ENCODE measurements at regions not wholly inside any gene's neighbourhood (a gene's known extent, or its start where the extent isn't known, plus 50 kb on each side); places are given as distances from the start of the nearest gene placed in this dataset.

GRCh38 chr3:68070186-68070585 lies 415.8 kb upstream of the SUCLG2 start:
- H3K4me3 ChIP-seq, result no peak overlapping the region
- TF ChIP-seq, protein P1, sequence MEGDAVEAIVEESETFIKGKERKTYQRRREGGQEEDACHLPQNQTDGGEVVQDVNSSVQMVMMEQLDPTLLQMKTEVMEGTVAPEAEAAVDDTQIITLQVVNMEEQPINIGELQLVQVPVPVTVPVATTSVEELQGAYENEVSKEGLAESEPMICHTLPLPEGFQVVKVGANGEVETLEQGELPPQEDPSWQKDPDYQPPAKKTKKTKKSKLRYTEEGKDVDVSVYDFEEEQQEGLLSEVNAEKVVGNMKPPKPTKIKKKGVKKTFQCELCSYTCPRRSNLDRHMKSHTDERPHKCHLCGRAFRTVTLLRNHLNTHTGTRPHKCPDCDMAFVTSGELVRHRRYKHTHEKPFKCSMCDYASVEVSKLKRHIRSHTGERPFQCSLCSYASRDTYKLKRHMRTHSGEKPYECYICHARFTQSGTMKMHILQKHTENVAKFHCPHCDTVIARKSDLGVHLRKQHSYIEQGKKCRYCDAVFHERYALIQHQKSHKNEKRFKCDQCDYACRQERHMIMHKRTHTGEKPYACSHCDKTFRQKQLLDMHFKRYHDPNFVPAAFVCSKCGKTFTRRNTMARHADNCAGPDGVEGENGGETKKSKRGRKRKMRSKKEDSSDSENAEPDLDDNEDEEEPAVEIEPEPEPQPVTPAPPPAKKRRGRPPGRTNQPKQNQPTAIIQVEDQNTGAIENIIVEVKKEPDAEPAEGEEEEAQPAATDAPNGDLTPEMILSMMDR (IDR thresholded peaks at IDR 0.05), result no peak
- TF ChIP-seq POLR2A (IDR thresholded peaks at IDR 0.05) (no peak), EP300 (IDR thresholded peaks at IDR 0.05) (no peak)

DNA sequence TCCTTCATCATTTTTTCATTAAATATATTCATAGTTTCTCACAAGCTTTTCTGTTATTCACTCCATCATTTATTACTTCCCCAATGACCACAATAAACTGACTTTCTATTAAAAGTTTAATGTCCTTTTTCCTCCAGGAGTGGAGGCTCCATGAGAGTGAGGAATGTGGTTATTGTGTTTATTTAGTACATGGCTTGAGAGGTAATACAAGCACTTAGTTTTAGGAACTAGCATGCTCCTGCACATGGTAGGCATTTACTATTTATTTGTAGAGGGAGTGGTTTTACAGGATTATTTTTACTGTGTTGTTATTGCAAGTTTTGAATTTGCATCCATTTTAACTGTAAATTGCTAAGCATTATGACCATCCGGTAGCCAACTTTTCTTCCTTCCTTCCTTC lies 412.9 kb upstream of the SUCLG2 start:
- intact Hi-C loops (cut with DNase I), result no loop called here
- Histone ChIP-seq H3K36me3 (no peaks in the 10 kb centered on the region), H3K27me3 (no peaks in the 10 kb centered on the region), H3K27ac (no peak overlapping the region), H3K4me1 (ENCODE audit: insufficient read depth) (no peaks in the 10 kb centered on the region), H3K4me3 (no peak overlapping the region), H3K9me3 (peaks cover 0 to 5% of the 10 kb centered on the region in 2 donors)
- no peak for DNase-seq
- TF ChIP-seq EP300 (IDR thresholded peaks at IDR 0.05), result no peak
- no peak for TF ChIP-seq POLR2A (IDR thresholded peaks at IDR 0.05)
- TF ChIP-seq, protein P1 (IDR thresholded peaks at IDR 0.05), result no peak
- 86 to 98% (median 97%) methylated on average over 1 of the region's 1 CpG for whole genome bisulfite sequencing, 3 donors

More at GRCh38 chr3:68070186-68070585, 415.8 kb upstream of the SUCLG2 start:
- Histone ChIP-seq H3K36me3 (no peaks in the 10 kb centered on the region), H3K27ac (no peak overlapping the region), H3K4me1 (ENCODE audit: insufficient read depth) (no peaks in the 10 kb centered on the region), H3K9me3 (peaks cover 0 to 5% of the 10 kb centered on the region in 2 donors), H3K27me3 (no peaks in the 10 kb centered on the region)
- intact Hi-C loops (cut with DNase I), result no loop called here
- WGBS, 3 donors, result 79 to 88% (median 80%) methylated on average over 2 of the region's 2 CpGs
- no peak for DNase-seq

GRCh38 chr3:68062926-68063325 lies 408.5 kb upstream of the SUCLG2 start:
- Histone ChIP-seq H3K27me3 (no peaks in the 10 kb centered on the region), H3K27ac (no peak overlapping the region), H3K4me1 (ENCODE audit: insufficient read depth) (no peaks in the 10 kb centered on the region), H3K36me3 (no peaks in the 10 kb centered on the region), H3K9me3 (no peaks in the 10 kb centered on the region), H3K4me3 (no peak overlapping the region)
- intact Hi-C loops (cut with DNase I), result no loop called here
- WGBS, 3 donors, result 62 to 71% (median 65%) methylated on average over 5 of the region's 5 CpGs
- TF ChIP-seq POLR2A (IDR thresholded peaks at IDR 0.05), result no peak
- TF ChIP-seq, protein P1 (IDR thresholded peaks at IDR 0.05), result no peak
- no peak for TF ChIP-seq EP300 (IDR thresholded peaks at IDR 0.05)
- DNase-seq, result no peak

- no peak for DNase-seq
- H3K9me3 ChIP-seq, result no peaks in the 10 kb centered on the region
- H3K27ac ChIP-seq, result no peak overlapping the region
- no peaks in the 10 kb centered on the region for H3K27me3 ChIP-seq
- H3K4me1 ChIP-seq (ENCODE audit: insufficient read depth), result no peaks in the 10 kb centered on the region
- WGBS, 3 donors, result 54 to 59% (median 54%) methylated on average over 5 of the region's 5 CpGs
- intact Hi-C loops (cut with DNase I), result no loop called here
- no peak for TF ChIP-seq EP300 (IDR thresholded peaks at IDR 0.05)
- TF ChIP-seq POLR2A (IDR thresholded peaks at IDR 0.05), result no peak
- TF ChIP-seq, protein P1 (IDR thresholded peaks at IDR 0.05), result no peak
- no peak overlapping the region for H3K4me3 ChIP-seq
- no peaks in the 10 kb centered on the region for H3K36me3 ChIP-seq
Observed at GRCh38 chr3:68060910-68061309, 406.5 kb upstream of the SUCLG2 start.

All from ovary (tissue), 7 donors.